ENCODE measurements at regions not wholly inside any gene's neighbourhood (a gene's known extent, or its start where the extent isn't known, plus 50 kb on each side); places are given as distances from the start of the nearest gene placed in this dataset.

DNA sequence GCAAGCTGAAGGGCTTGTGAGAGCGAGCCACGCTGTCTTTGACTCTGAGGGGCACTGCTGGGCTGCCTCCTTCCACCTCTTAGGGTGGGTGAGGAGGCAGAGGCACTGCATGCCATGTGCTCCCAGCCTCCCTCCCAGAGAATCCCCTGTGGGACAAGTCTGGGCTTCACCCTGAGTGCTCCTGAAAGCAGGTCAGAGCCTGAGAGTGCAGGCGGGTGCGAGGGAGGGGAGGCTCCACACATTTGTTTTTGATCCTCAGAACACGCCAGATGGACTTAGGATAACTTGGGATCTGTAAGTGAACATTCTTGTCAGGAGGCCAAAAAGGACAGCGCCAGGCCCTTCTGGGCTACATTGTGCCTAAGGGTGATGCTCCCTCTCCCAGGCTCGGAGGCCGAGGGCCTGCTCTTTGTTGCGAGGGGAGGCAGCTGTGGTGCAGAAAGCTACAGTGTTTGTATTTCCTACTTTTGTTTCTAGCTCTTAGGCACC lies 155.4 kb downstream of the TMX1 start:
- Histone ChIP-seq H3K27ac (ENCODE audit: low read length) (no peak overlapping the region), H3K27me3 (ENCODE audit: insufficient read depth, low read depth, low read length) (no peaks in the 10 kb centered on the region), H2AFZ (ENCODE audit: low read depth, low read length) (no peak overlapping the region), H3K4me2 (ENCODE audit: low read length) (no peak overlapping the region), H3K9ac (ENCODE audit: low read length) (no peak overlapping the region), H3K79me2 (replicated peaks; ENCODE audit: insufficient read depth, low read length) (no peaks in the 10 kb centered on the region), H3K4me3 (ENCODE audit: low read length) (no peak overlapping the region), H3K9me2 (ENCODE audit: insufficient read depth, low read length) (no peaks in the 10 kb centered on the region), H3K9me3 (ENCODE audit: low read length) (no peaks in the 10 kb centered on the region), H3K36me3 (ENCODE audit: insufficient read depth, low read length) (no peaks in the 10 kb centered on the region), H4K20me1 (ENCODE audit: insufficient read depth) (no peaks in the 10 kb centered on the region), H3F3A (ENCODE audit: insufficient read depth, low read length, poor library complexity, severe bottlenecking) (no peaks in the 10 kb centered on the region)
- no peak for TF ChIP-seq MXI1 (conservative IDR thresholded peaks at IDR 0.05; ENCODE audit: poor library complexity, severe bottlenecking)

DNA sequence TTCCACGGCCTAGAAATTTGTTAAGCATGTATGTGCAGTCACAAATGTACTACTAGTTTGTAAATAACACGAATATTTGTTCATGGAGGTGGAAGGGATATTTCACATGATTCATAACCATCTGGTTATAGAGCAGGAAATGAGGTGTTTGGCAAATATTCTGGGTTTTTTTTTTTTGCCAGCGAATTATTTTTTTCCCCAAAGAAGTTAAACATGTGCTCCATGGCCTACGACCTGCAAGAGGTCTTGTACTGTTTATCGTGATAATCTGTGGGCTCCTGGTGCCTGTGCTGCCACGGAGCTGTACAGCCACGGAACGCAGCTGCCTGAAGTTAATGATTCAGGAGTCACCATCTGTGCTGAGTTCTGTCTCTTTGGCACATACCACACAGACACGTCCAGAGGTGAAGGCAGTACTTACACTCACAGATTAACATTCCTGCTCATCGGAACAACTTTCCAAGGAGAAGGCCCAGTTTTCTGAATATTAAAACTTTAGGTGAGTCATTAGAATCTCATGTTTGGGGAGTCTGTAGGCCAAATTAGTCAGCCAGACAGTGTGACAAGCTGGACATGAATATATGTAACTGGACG lies 156.3 kb downstream of the TMX1 start:
- Histone ChIP-seq H4K20me1 (ENCODE audit: insufficient read depth) (no peaks in the 10 kb centered on the region), H3K27ac (ENCODE audit: low read length) (no peak overlapping the region)
- TF ChIP-seq, protein P1, sequence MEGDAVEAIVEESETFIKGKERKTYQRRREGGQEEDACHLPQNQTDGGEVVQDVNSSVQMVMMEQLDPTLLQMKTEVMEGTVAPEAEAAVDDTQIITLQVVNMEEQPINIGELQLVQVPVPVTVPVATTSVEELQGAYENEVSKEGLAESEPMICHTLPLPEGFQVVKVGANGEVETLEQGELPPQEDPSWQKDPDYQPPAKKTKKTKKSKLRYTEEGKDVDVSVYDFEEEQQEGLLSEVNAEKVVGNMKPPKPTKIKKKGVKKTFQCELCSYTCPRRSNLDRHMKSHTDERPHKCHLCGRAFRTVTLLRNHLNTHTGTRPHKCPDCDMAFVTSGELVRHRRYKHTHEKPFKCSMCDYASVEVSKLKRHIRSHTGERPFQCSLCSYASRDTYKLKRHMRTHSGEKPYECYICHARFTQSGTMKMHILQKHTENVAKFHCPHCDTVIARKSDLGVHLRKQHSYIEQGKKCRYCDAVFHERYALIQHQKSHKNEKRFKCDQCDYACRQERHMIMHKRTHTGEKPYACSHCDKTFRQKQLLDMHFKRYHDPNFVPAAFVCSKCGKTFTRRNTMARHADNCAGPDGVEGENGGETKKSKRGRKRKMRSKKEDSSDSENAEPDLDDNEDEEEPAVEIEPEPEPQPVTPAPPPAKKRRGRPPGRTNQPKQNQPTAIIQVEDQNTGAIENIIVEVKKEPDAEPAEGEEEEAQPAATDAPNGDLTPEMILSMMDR (IDR thresholded peaks at IDR 0.05; ENCODE audit: poor library complexity, severe bottlenecking) = no peak
- TF ChIP-seq, protein P2, sequence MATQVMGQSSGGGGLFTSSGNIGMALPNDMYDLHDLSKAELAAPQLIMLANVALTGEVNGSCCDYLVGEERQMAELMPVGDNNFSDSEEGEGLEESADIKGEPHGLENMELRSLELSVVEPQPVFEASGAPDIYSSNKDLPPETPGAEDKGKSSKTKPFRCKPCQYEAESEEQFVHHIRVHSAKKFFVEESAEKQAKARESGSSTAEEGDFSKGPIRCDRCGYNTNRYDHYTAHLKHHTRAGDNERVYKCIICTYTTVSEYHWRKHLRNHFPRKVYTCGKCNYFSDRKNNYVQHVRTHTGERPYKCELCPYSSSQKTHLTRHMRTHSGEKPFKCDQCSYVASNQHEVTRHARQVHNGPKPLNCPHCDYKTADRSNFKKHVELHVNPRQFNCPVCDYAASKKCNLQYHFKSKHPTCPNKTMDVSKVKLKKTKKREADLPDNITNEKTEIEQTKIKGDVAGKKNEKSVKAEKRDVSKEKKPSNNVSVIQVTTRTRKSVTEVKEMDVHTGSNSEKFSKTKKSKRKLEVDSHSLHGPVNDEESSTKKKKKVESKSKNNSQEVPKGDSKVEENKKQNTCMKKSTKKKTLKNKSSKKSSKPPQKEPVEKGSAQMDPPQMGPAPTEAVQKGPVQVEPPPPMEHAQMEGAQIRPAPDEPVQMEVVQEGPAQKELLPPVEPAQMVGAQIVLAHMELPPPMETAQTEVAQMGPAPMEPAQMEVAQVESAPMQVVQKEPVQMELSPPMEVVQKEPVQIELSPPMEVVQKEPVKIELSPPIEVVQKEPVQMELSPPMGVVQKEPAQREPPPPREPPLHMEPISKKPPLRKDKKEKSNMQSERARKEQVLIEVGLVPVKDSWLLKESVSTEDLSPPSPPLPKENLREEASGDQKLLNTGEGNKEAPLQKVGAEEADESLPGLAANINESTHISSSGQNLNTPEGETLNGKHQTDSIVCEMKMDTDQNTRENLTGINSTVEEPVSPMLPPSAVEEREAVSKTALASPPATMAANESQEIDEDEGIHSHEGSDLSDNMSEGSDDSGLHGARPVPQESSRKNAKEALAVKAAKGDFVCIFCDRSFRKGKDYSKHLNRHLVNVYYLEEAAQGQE (IDR thresholded peaks at IDR 0.05; ENCODE audit: borderline replicate concordance) = no peak
- TF ChIP-seq MXI1 (conservative IDR thresholded peaks at IDR 0.05; ENCODE audit: poor library complexity, severe bottlenecking) (no peak), RAD21 (conservative IDR thresholded peaks at IDR 0.05) (no peak), SMC3 (conservative IDR thresholded peaks at IDR 0.05; ENCODE audit: poor library complexity) (no peak), POLR2AphosphoS5 (IDR thresholded peaks at IDR 0.05) (no peak), EZH2 (IDR thresholded peaks at IDR 0.05; ENCODE audit: borderline replicate concordance, insufficient read depth, low read length, poor library complexity, severe bottlenecking) (no peak), TAF1 (IDR thresholded peaks at IDR 0.05; ENCODE audit: low read depth) (no peak), EP300 (conservative IDR thresholded peaks at IDR 0.05; ENCODE audit: poor library complexity, severe bottlenecking) (no peak)

More for the DNA sequence above, 156.3 kb downstream of the TMX1 start:
- no peaks in the 10 kb centered on the region for H3K27me3 ChIP-seq (ENCODE audit: insufficient read depth, low read depth, low read length)
- no peaks in the 10 kb centered on the region for H3K36me3 ChIP-seq (ENCODE audit: insufficient read depth, low read length)
- no peak overlapping the region for H3K4me3 ChIP-seq (ENCODE audit: low read length)
- no peaks in the 10 kb centered on the region for H3K9me2 ChIP-seq (ENCODE audit: insufficient read depth, low read length)
- H3K9me3 ChIP-seq (ENCODE audit: low read length) = no peaks in the 10 kb centered on the region
- H2AFZ ChIP-seq (ENCODE audit: low read depth, low read length) = no peak overlapping the region
- H3K79me2 ChIP-seq (replicated peaks; ENCODE audit: insufficient read depth, low read length) = no peaks in the 10 kb centered on the region
- no peaks in the 10 kb centered on the region for H3F3A ChIP-seq (ENCODE audit: insufficient read depth, low read length, poor library complexity, severe bottlenecking)
- H3K9ac ChIP-seq (ENCODE audit: low read length) = no peak overlapping the region
- H3K4me2 ChIP-seq (ENCODE audit: low read length) = no peak overlapping the region
